ENCODE measurements at regions not wholly inside any gene's neighbourhood (a gene's known extent, or its start where the extent isn't known, plus 50 kb on each side); places are given as distances from the start of the nearest gene placed in this dataset.

DNA sequence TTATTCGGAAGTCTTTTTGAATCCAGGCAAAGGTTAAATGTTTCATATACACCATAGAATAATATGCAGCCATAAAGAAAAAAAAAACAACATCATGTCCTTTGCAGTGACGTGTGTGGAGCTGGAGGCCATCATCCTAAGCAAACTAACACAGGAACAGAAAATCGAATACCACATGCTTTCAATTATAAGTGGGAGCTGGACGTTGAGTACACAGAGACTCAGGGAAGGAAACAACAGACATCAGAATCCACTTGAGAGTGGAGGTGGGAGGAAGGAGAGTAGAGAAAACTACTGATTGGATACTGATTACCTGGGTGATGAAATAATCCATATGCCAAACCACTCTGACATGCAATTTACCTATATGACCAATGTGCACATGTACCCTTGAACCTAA, 293.4 kb downstream of the KLF6 start:
- in situ Hi-C loops (cut with MboI; ENCODE audit: low sequenced_read_pairs) = no loop called here
- Histone ChIP-seq H2BK5ac (ENCODE audit: low read depth, low read length, poor library complexity, severe bottlenecking) (no peak overlapping the region), H2AK5ac (ENCODE audit: low read depth, low read length) (no peak overlapping the region), H3K4me1 (ENCODE audit: control insufficient read depth, insufficient read depth, low read length) (no peaks in the 10 kb centered on the region), H3K4ac (ENCODE audit: low read depth, low read length) (no peak overlapping the region), H3K9me3 (ENCODE audit: control insufficient read depth, insufficient read depth, low read length) (no peaks in the 10 kb centered on the region), H4K5ac (ENCODE audit: low read depth, low read length) (no peak overlapping the region), H3K4me3 (ENCODE audit: insufficient read depth, low read depth, low read length) (no peak overlapping the region), H3K14ac (replicated peaks; ENCODE audit: low read depth, low read length) (no peak overlapping the region), H3K23ac (ENCODE audit: low read depth, low read length) (no peak overlapping the region), H2BK15ac (ENCODE audit: low read depth, low read length) (no peak overlapping the region), H2AK9ac (replicated peaks; ENCODE audit: low read depth, low read length, poor library complexity) (no peak overlapping the region), H3K18ac (ENCODE audit: low read depth, low read length) (no peak overlapping the region), H3K9me1 (ENCODE audit: insufficient read depth, low read length) (peaks cover 3% of the 10 kb centered on the region; the same call in 1 of the 2 replicates), H2AFZ (replicated peaks; ENCODE audit: low read length, poor library complexity) (no peak overlapping the region), H3K9ac (ENCODE audit: low read depth, low read length) (no peak overlapping the region), H2BK20ac (ENCODE audit: low read depth, low read length) (no peak overlapping the region), H4K8ac (ENCODE audit: low read depth in 2 of 2, low read length in 2 of 2) (no peak overlapping the region), H3K36me3 (ENCODE audit: control insufficient read depth, insufficient read depth, low read length) (no peaks in the 10 kb centered on the region), H4K20me1 (ENCODE audit: insufficient read depth, low read length) (no peaks in the 10 kb centered on the region), H3K56ac (ENCODE audit: extremely low read depth, insufficient read depth, low read length) (no peak overlapping the region), H3K79me1 (ENCODE audit: low read depth in 1 of 2, low read length in 2 of 2) (no peaks in the 10 kb centered on the region), H2BK120ac (ENCODE audit: low read depth, low read length) (no peak overlapping the region), H4K91ac (ENCODE audit: insufficient read depth, low read depth, low read length) (no peak overlapping the region), H3K4me2 (ENCODE audit: low read depth, low read length) (no peak overlapping the region), H3K27ac (ENCODE audit: insufficient read depth, low read length) (no peak overlapping the region), H3K27me3 (ENCODE audit: control insufficient read depth, insufficient read depth, low read length) (no peaks in the 10 kb centered on the region)
- DNase-seq = no peak
- dilution Hi-C loops (cut with HindIII; ENCODE audit: low sequenced_read_pairs, unreplicated experiment) = no loop called here
- POLR2A ChIA-PET (ENCODE audit: unreplicated experiment) = no interaction called here
- no peak for ATAC-seq (ENCODE audit: low read depth)
- no TSS peak for BruUV-seq (replicated peaks)
- WGBS, 2 experiments (ENCODE audit: extremely low coverage in 2 of 2, insufficient read length in 1 of 2) = no CpG with 5 or more reads among the region's 4 CpGs
- CTCF ChIA-PET = no interaction called here
- intact Hi-C loops (cut with micrococcal nuclease) = no loop called here
- no peak for TF ChIP-seq CHD1 (IDR thresholded peaks at IDR 0.05; ENCODE audit: low read depth, low read length)
- no peak for TF ChIP-seq NFE2L2 (IDR thresholded peaks at IDR 0.05; ENCODE audit: low read depth, low read length)
- TF ChIP-seq, protein P1, sequence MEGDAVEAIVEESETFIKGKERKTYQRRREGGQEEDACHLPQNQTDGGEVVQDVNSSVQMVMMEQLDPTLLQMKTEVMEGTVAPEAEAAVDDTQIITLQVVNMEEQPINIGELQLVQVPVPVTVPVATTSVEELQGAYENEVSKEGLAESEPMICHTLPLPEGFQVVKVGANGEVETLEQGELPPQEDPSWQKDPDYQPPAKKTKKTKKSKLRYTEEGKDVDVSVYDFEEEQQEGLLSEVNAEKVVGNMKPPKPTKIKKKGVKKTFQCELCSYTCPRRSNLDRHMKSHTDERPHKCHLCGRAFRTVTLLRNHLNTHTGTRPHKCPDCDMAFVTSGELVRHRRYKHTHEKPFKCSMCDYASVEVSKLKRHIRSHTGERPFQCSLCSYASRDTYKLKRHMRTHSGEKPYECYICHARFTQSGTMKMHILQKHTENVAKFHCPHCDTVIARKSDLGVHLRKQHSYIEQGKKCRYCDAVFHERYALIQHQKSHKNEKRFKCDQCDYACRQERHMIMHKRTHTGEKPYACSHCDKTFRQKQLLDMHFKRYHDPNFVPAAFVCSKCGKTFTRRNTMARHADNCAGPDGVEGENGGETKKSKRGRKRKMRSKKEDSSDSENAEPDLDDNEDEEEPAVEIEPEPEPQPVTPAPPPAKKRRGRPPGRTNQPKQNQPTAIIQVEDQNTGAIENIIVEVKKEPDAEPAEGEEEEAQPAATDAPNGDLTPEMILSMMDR (conservative IDR thresholded peaks at IDR 0.05; ENCODE audit: low read depth, low read length) = no peak
- TF ChIP-seq CEBPB (IDR thresholded peaks at IDR 0.05; ENCODE audit: low read depth, low read length) = no peak
- no peak for TF ChIP-seq RAD21 (IDR thresholded peaks at IDR 0.05; ENCODE audit: low read length)
- TF ChIP-seq RFX5 (IDR thresholded peaks at IDR 0.05; ENCODE audit: low read depth, low read length) = no peak
- no peak for TF ChIP-seq FOS (IDR thresholded peaks at IDR 0.05; ENCODE audit: low read depth, low read length)
